HUES48 (cell line): ENCODE measurements at regions not wholly inside any gene's neighbourhood (a gene's known extent, or its start where the extent isn't known, plus 50 kb on each side); places are given as distances from the start of the nearest gene placed in this dataset.

Experiments used
- H3K27ac ChIP-seq: one replicate; pipeline ENCODE4 v1.7.0; 2013; ENCODE audit warnings: low read depth, low read length, inconsistent platforms
- H3K27me3 ChIP-seq: 2 replicates; pipeline ENCODE4 v1.6.1; 2013; ENCODE audit warnings: mild to moderate bottlenecking, low read length; ENCODE audit not compliant: control insufficient read depth, insufficient read depth
- H3K36me3 ChIP-seq: 2 replicates; pipeline ENCODE4 v1.6.1; 2013; ENCODE audit warnings: low read length; ENCODE audit not compliant: control insufficient read depth, insufficient read depth
- H3K4me1 ChIP-seq: 2 replicates; pipeline ENCODE4 v1.6.1; 2013; ENCODE audit warnings: mild to moderate bottlenecking, low read length; ENCODE audit not compliant: control insufficient read depth, insufficient read depth
- H3K4me3 ChIP-seq: 2 replicates; pipeline ENCODE4 v1.5.1; 2013; ENCODE audit warnings: mild to moderate bottlenecking, low read depth, low read length
- H3K9ac ChIP-seq: 2 replicates; pipeline ENCODE4 v1.6.1; 2013; ENCODE audit warnings: mild to moderate bottlenecking, low read depth, low read length, moderate library complexity
- H3K9me3 ChIP-seq: 2 replicates; pipeline ENCODE4 v1.6.1; 2013; ENCODE audit warnings: low read length; ENCODE audit not compliant: control insufficient read depth, insufficient read depth

GRCh38 chr2:41457026-41457425, 590.8 kb upstream of the PKDCC start:
- Histone ChIP-seq H3K36me3 (no peaks in the 10 kb centered on the region), H3K4me1 (no peaks in the 10 kb centered on the region), H3K9ac (no peak overlapping the region), H3K27me3 (no peaks in the 10 kb centered on the region), H3K27ac (no peak overlapping the region), H3K9me3 (no peaks in the 10 kb centered on the region), H3K4me3 (no peak overlapping the region)

- Histone ChIP-seq H3K9ac (no peak overlapping the region), H3K4me1 (no peaks in the 10 kb centered on the region), H3K9me3 (no peaks in the 10 kb centered on the region), H3K4me3 (no peak overlapping the region), H3K27me3 (no peaks in the 10 kb centered on the region), H3K27ac (no peak overlapping the region), H3K36me3 (no peaks in the 10 kb centered on the region)
These were observed 587.2 kb upstream of the PKDCC start for GRCh38 chr2:41460661-41461060.

GRCh38 chr2:41464395-41464794, 583.4 kb upstream of the PKDCC start:
- Histone ChIP-seq H3K4me3 (no peak overlapping the region), H3K27ac (no peak overlapping the region), H3K27me3 (no peaks in the 10 kb centered on the region), H3K9me3 (no peaks in the 10 kb centered on the region), H3K4me1 (no peaks in the 10 kb centered on the region), H3K36me3 (no peaks in the 10 kb centered on the region), H3K9ac (no peak overlapping the region)

GRCh38 chr2:41475959-41476358, 571.9 kb upstream of the PKDCC start:
- H3K9ac ChIP-seq: no peak overlapping the region
- peaks cover 6% of the 10 kb centered on the region; the same call in 1 of the 2 replicates for H3K9me3 ChIP-seq
- H3K36me3 ChIP-seq: no peaks in the 10 kb centered on the region
- H3K4me1 ChIP-seq: no peaks in the 10 kb centered on the region
- no peak overlapping the region for H3K4me3 ChIP-seq
- no peaks in the 10 kb centered on the region for H3K27me3 ChIP-seq
- no peak overlapping the region for H3K27ac ChIP-seq

- no peaks in the 10 kb centered on the region for H3K27me3 ChIP-seq
- no peaks in the 10 kb centered on the region for H3K4me1 ChIP-seq
- H3K27ac ChIP-seq: no peak overlapping the region
- H3K36me3 ChIP-seq: no peaks in the 10 kb centered on the region
- H3K9me3 ChIP-seq: peaks cover 4% of the 10 kb centered on the region; the same call in 1 of the 2 replicates
- H3K4me3 ChIP-seq: no peak overlapping the region
- H3K9ac ChIP-seq: no peak overlapping the region
These were observed 565.2 kb upstream of the PKDCC start for GRCh38 chr2:41482659-41483058.

- H3K4me1 ChIP-seq: no peaks in the 10 kb centered on the region
- H3K4me3 ChIP-seq: no peak overlapping the region
- H3K27me3 ChIP-seq: no peaks in the 10 kb centered on the region
- H3K36me3 ChIP-seq: no peaks in the 10 kb centered on the region
- no peak overlapping the region for H3K27ac ChIP-seq
- H3K9ac ChIP-seq: no peak overlapping the region
- peaks cover 4% of the 10 kb centered on the region; the same call in 1 of the 2 replicates for H3K9me3 ChIP-seq
These were observed 564.6 kb upstream of the PKDCC start for GRCh38 chr2:41483226-41483625.

GRCh38 chr2:41483982-41484857, 563.6 kb upstream of the PKDCC start:
- H3K4me1 ChIP-seq: no peaks in the 10 kb centered on the region
- no peaks in the 10 kb centered on the region for H3K36me3 ChIP-seq
- no peak overlapping the region for H3K27ac ChIP-seq
- no peak overlapping the region for H3K9ac ChIP-seq
- no peak overlapping the region for H3K4me3 ChIP-seq
- peaks cover 4% of the 10 kb centered on the region; the same call in 1 of the 2 replicates for H3K9me3 ChIP-seq
- no peaks in the 10 kb centered on the region for H3K27me3 ChIP-seq

- H3K9me3 ChIP-seq: peaks cover 6% of the 10 kb centered on the region; the same call in 1 of the 2 replicates
- H3K4me3 ChIP-seq: no peak overlapping the region
- no peak overlapping the region for H3K27ac ChIP-seq
- no peak overlapping the region for H3K9ac ChIP-seq
- H3K36me3 ChIP-seq: no peaks in the 10 kb centered on the region
- no peaks in the 10 kb centered on the region for H3K27me3 ChIP-seq
- H3K4me1 ChIP-seq: no peaks in the 10 kb centered on the region
These were observed 563.0 kb upstream of the PKDCC start for GRCh38 chr2:41484858-41485234.

GRCh38 chr2:41486948-41487347, 560.9 kb upstream of the PKDCC start:
- Histone ChIP-seq H3K27ac (no peak overlapping the region), H3K36me3 (no peaks in the 10 kb centered on the region), H3K4me3 (no peak overlapping the region), H3K9ac (no peak overlapping the region), H3K4me1 (no peaks in the 10 kb centered on the region), H3K9me3 (peaks cover 17% of the 10 kb centered on the region), H3K27me3 (no peaks in the 10 kb centered on the region)

GRCh38 chr2:41488888-41489287, 558.9 kb upstream of the PKDCC start:
- H3K4me3 ChIP-seq: no peak overlapping the region
- H3K27me3 ChIP-seq: no peaks in the 10 kb centered on the region
- H3K4me1 ChIP-seq: no peaks in the 10 kb centered on the region
- H3K9ac ChIP-seq: no peak overlapping the region
- H3K27ac ChIP-seq: no peak overlapping the region
- H3K36me3 ChIP-seq: no peaks in the 10 kb centered on the region
- H3K9me3 ChIP-seq: peaks cover 27% of the 10 kb centered on the region

GRCh38 chr2:41489638-41490037, 558.2 kb upstream of the PKDCC start:
- H3K9ac ChIP-seq: no peak overlapping the region
- no peaks in the 10 kb centered on the region for H3K4me1 ChIP-seq
- H3K4me3 ChIP-seq: no peak overlapping the region
- H3K27ac ChIP-seq: no peak overlapping the region
- H3K27me3 ChIP-seq: no peaks in the 10 kb centered on the region
- H3K36me3 ChIP-seq: no peaks in the 10 kb centered on the region
- peaks cover 34% of the 10 kb centered on the region for H3K9me3 ChIP-seq
